Aorta (tissue), 5 donors: ENCODE measurements at regions not wholly inside any gene's neighbourhood (a gene's known extent, or its start where the extent isn't known, plus 50 kb on each side); places are given as distances from the start of the nearest gene placed in this dataset.

Experiments
- ATAC-seq: fragments of 200-7000 bp; cut with Tn5 transposase; one replicate; pipeline ENCODE4 v1.9.1; 2022; ENCODE audit warnings: moderate library complexity; ENCODE audit not compliant: low FRiP score
- DNase-seq, 2 donors: peaks; one replicate each; pipeline ENCODE4 v3.0.0-alpha.2; 2020
- H3K27ac ChIP-seq, 2 donors: one replicate each; pipeline ENCODE4 v1.5.1; 2013; ENCODE audit warnings: low read length in 2 of 2, mild to moderate bottlenecking in 2 of 2, moderate library complexity in 2 of 2, control low read depth in 1 of 2, inconsistent platforms in 1 of 2, low read depth in 1 of 2
- H3K27me3 ChIP-seq, 2 donors: one replicate each; pipeline ENCODE4 v1.6.1; 2013; ENCODE audit warnings: control low read depth in 1 of 2, low read length in 1 of 2, mild to moderate bottlenecking in 1 of 2, moderate library complexity in 1 of 2; ENCODE audit not compliant: insufficient read depth in 2 of 2, control insufficient read depth in 1 of 2
- H3K36me3 ChIP-seq, 2 donors: one replicate each; pipeline ENCODE4 v1.6.1; 2013; ENCODE audit warnings: control low read depth in 1 of 2, low read length in 1 of 2, mild to moderate bottlenecking in 1 of 2; ENCODE audit not compliant: insufficient read depth in 2 of 2, control insufficient read depth in 1 of 2
- H3K4me1 ChIP-seq, 2 donors: one replicate each; pipeline ENCODE4 v1.6.1; 2013; ENCODE audit warnings: low read length in 2 of 2, control low read depth in 1 of 2, mild to moderate bottlenecking in 1 of 2, moderate library complexity in 1 of 2; ENCODE audit not compliant: insufficient read depth in 2 of 2, control insufficient read depth in 1 of 2
- H3K4me3 ChIP-seq, 2 donors: one replicate each; pipeline ENCODE4 v1.5.1; 2013; ENCODE audit warnings: low read length in 2 of 2, control low read depth in 1 of 2, mild to moderate bottlenecking in 1 of 2
- H3K9me3 ChIP-seq: one replicate; pipeline ENCODE4 v1.6.1; 2013; ENCODE audit warnings: mild to moderate bottlenecking, low read length; ENCODE audit not compliant: control insufficient read depth
- WGBS, 2 donors: extraction: QIAGEN DNeasy Blood & Tissue Kit; methylation state at CpG; one replicate each; pipeline ENCODE4 v1.1.7; 2013; 5-methylcytosine and 5-hydroxymethylcytosine counted together
- intact Hi-C, 2 donors: fragments of 100-400 bp; cut with DNase I; formaldehyde crosslinking; loops; one replicate each; pipeline versions ENCODE4 v1.14.2 to v1.15.0; 2022
- donor health status: healthy with polysubstance abuse.
- donor health status: Bipolar disorder and iron deficiency.
- donor health status: DM: no; HTN: no; CAD: no.
- donor health status: DM: no; HTN: no; CAD: no.
- donor health status: DM: yes; HTN: yes; CAD: no.

GRCh38 chr5:7220156-7220555, 175.8 kb upstream of the ADCY2 start:
- 43 to 44% methylated on average over 4 of the region's 4 CpGs for WGBS, 2 donors
- ATAC-seq, result no peak
- no peaks in the 10 kb centered on the region for H3K27me3 ChIP-seq
- no peak overlapping the region for H3K27ac ChIP-seq
- no peak overlapping the region for H3K4me3 ChIP-seq
- H3K36me3 ChIP-seq, result no peaks in the 10 kb centered on the region
- H3K4me1 ChIP-seq, result no peaks in the 10 kb centered on the region
- intact Hi-C loops, result no loop called here
- no peaks in the 10 kb centered on the region for H3K9me3 ChIP-seq
- DNase-seq, result no peak

GRCh38 chr5:7221041-7221440, 174.9 kb upstream of the ADCY2 start:
- DNase-seq, result no peak
- no peaks in the 10 kb centered on the region for H3K9me3 ChIP-seq
- no peaks in the 10 kb centered on the region for H3K27me3 ChIP-seq
- H3K36me3 ChIP-seq, result no peaks in the 10 kb centered on the region
- H3K4me3 ChIP-seq, result no peak overlapping the region
- WGBS, 2 donors, result 76 to 81% methylated on average over 3 of the region's 3 CpGs
- intact Hi-C loops, result no loop called here
- H3K4me1 ChIP-seq, result no peaks in the 10 kb centered on the region
- H3K27ac ChIP-seq, result no peak overlapping the region
- no peak for ATAC-seq

- Histone ChIP-seq H3K27me3 (no peaks in the 10 kb centered on the region), H3K4me1 (no peaks in the 10 kb centered on the region), H3K9me3 (peaks cover 1% of the 10 kb centered on the region), H3K36me3 (no peaks in the 10 kb centered on the region), H3K27ac (no peak overlapping the region), H3K4me3 (no peak overlapping the region)
- intact Hi-C loops, result no loop called here
- ATAC-seq (no peak), DNase-seq (no peak)
- 47 to 50% methylated on average over 5 of the region's 5 CpGs for WGBS, 2 donors
Measured at GRCh38 chr5:7225826-7226225, 170.1 kb upstream of the ADCY2 start.

GRCh38 chr5:7242118-7242710, 153.7 kb upstream of the ADCY2 start:
- no peaks in the 10 kb centered on the region for H3K4me1 ChIP-seq
- H3K4me3 ChIP-seq, result no peak overlapping the region
- H3K27me3 ChIP-seq, result peaks cover 0 to 1% of the 10 kb centered on the region in 2 donors
- no peaks in the 10 kb centered on the region for H3K36me3 ChIP-seq
- ATAC-seq (no peak), DNase-seq (no peak)
- intact Hi-C loops, result no loop called here
- H3K9me3 ChIP-seq, result peaks cover 2% of the 10 kb centered on the region
- H3K27ac ChIP-seq, result no peak overlapping the region
- 56 to 60% methylated on average over 10 of the region's 10 CpGs for WGBS, 2 donors

GRCh38 chr5:7244208-7244607, 151.7 kb upstream of the ADCY2 start:
- Histone ChIP-seq H3K36me3 (no peaks in the 10 kb centered on the region), H3K27me3 (peaks cover 0 to 1% of the 10 kb centered on the region in 2 donors), H3K4me1 (no peaks in the 10 kb centered on the region), H3K4me3 (no peak overlapping the region), H3K9me3 (no peaks in the 10 kb centered on the region), H3K27ac (no peak overlapping the region)
- ATAC-seq (no peak), DNase-seq (no peak)
- 79 to 80% methylated on average over 3 of the region's 3 CpGs for WGBS, 2 donors
- intact Hi-C loops, result no loop called here

- Histone ChIP-seq H3K9me3 (no peaks in the 10 kb centered on the region), H3K36me3 (no peaks in the 10 kb centered on the region), H3K4me1 (no peaks in the 10 kb centered on the region), H3K4me3 (no peak overlapping the region), H3K27ac (no peak overlapping the region), H3K27me3 (peaks cover 0 to 1% of the 10 kb centered on the region in 2 donors)
- DNase-seq, result no peak
- intact Hi-C loops, result no loop called here
- 60 to 62% methylated on average over 2 of the region's 2 CpGs for WGBS, 2 donors
- no peak for ATAC-seq
Measured at GRCh38 chr5:7245121-7245651, 150.8 kb upstream of the ADCY2 start.

GRCh38 chr5:7246287-7246686, 149.7 kb upstream of the ADCY2 start:
- intact Hi-C loops, result no loop called here
- no peak overlapping the region for H3K27ac ChIP-seq
- H3K27me3 ChIP-seq, result peaks cover 0 to 1% of the 10 kb centered on the region in 2 donors
- DNase-seq (no peak), ATAC-seq (no peak)
- H3K4me3 ChIP-seq, result no peak overlapping the region
- no peaks in the 10 kb centered on the region for H3K36me3 ChIP-seq
- no peaks in the 10 kb centered on the region for H3K4me1 ChIP-seq
- WGBS, 2 donors, result 72 to 86% methylated on average over 1 of the region's 1 CpG
- H3K9me3 ChIP-seq, result no peaks in the 10 kb centered on the region

- Histone ChIP-seq H3K27me3 (peaks cover 0 to 1% of the 10 kb centered on the region in 2 donors), H3K27ac (no peak overlapping the region), H3K36me3 (no peaks in the 10 kb centered on the region), H3K9me3 (no peaks in the 10 kb centered on the region), H3K4me1 (no peaks in the 10 kb centered on the region), H3K4me3 (no peak overlapping the region)
- WGBS, 2 donors, result 35 to 43% methylated on average over 2 of the region's 2 CpGs
- DNase-seq (peak in 1 of 2 donors; percentile 47), ATAC-seq (no peak)
- intact Hi-C loops, result loop anchor here (10.0 kb wide), 2 partner anchors 505 to 565 kb away; no protein-coding TSS in a partner anchor
Measured at GRCh38 chr5:7250004-7250403, 145.9 kb upstream of the ADCY2 start.

GRCh38 chr5:7250611-7251010, 145.3 kb upstream of the ADCY2 start:
- WGBS, 2 donors, result 66 to 76% methylated on average over 3 of the region's 3 CpGs
- intact Hi-C loops, result loop anchor here (10.0 kb wide), 2 partner anchors 504 to 564 kb away; no protein-coding TSS in a partner anchor
- DNase-seq (no peak), ATAC-seq (no peak)
- H3K4me3 ChIP-seq, result no peak overlapping the region
- no peak overlapping the region for H3K27ac ChIP-seq
- no peaks in the 10 kb centered on the region for H3K4me1 ChIP-seq
- H3K36me3 ChIP-seq, result no peaks in the 10 kb centered on the region
- peaks cover 0 to 1% of the 10 kb centered on the region in 2 donors for H3K27me3 ChIP-seq
- no peaks in the 10 kb centered on the region for H3K9me3 ChIP-seq
